GM12872 (cell line): ENCODE measurements at regions not wholly inside any gene's neighbourhood (a gene's known extent, or its start where the extent isn't known, plus 50 kb on each side); places are given as distances from the start of the nearest gene placed in this dataset.

Experiments used
- CTCF ChIP-seq: IDR thresholded peaks from 3 replicates; pipeline ENCODE4 v1.5.1; 2011; ENCODE audit warnings: low read depth, mild to moderate bottlenecking, low read length, moderate library complexity; ENCODE audit not compliant: insufficient read depth

GRCh38 chr10:90089719-90090118, 388.3 kb downstream of the KIF20B start:
- TF ChIP-seq CTCF, result no peak

GRCh38 chr10:90096196-90096595, 394.8 kb downstream of the KIF20B start:
- no peak for TF ChIP-seq CTCF

GRCh38 chr10:90111671-90112070, 410.3 kb downstream of the KIF20B start:
- no peak for TF ChIP-seq CTCF

- TF ChIP-seq CTCF, result no peak
Measured at GRCh38 chr10:90112681-90113080, 411.3 kb downstream of the KIF20B start.

- TF ChIP-seq CTCF, result no peak
Measured at GRCh38 chr10:90125456-90126255, 424.3 kb downstream of the KIF20B start.

- no peak for TF ChIP-seq CTCF
Measured at GRCh38 chr10:90126256-90126595, 424.8 kb downstream of the KIF20B start.

- TF ChIP-seq CTCF, result no peak
Measured at GRCh38 chr10:90130321-90131086, 429.1 kb downstream of the KIF20B start.
